Stomach (tissue), 4 donors: ENCODE measurements at regions not wholly inside any gene's neighbourhood (a gene's known extent, or its start where the extent isn't known, plus 50 kb on each side); places are given as distances from the start of the nearest gene placed in this dataset.

Source experiments
- CTCF ChIP-seq, 7 experiments: fragments of 450-650 bp in 4 of 7; fragments of 200-600 bp in 3 of 7; sonication (generic) in 3 of 7; IDR thresholded peaks; one replicate each; pipeline ENCODE4 v1.5.1; 2016 to 2019; ENCODE audit warnings: antibody characterized with exemption in 7 of 7, control low read depth in 2 of 7, mild to moderate bottlenecking in 1 of 7
- EP300 ChIP-seq: sonication (generic); formaldehyde crosslinking; IDR thresholded peaks from one replicate; pipeline ENCODE4 v1.6.1; 2017; ENCODE audit warnings: antibody characterized with exemption
- POLR2A ChIP-seq, 4 donors: fragments of 450-650 bp; IDR thresholded peaks; one replicate each; pipeline ENCODE4 v1.6.1; 2016; ENCODE audit warnings: antibody characterized with exemption in 4 of 4, control low read depth in 2 of 4, mild to moderate bottlenecking in 1 of 4, moderate library complexity in 1 of 4
- POLR2AphosphoS5 ChIP-seq, 3 donors: sonication (generic); formaldehyde crosslinking; IDR thresholded peaks; one replicate each; pipeline ENCODE4 v1.6.1; 2016; ENCODE audit warnings: antibody characterized with exemption in 3 of 3

DNA sequence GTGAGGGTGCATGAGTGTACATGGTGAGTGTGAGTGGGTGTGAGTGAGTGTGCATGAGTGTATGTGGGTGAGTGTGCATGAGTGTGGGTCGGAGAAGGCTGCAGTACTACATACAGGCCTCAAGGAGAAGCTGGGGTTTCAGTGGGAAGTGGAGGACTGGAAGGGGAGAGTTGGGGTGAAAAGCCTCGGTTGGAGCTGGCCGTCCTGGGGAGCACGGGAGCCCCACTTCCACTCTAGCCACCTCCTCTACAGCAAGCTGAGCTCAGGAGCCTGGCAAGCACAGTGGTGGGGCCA, 68.7 kb upstream of the HPCAL1 start:
- no peak for TF ChIP-seq CTCF (IDR thresholded peaks at IDR 0.05)
- TF ChIP-seq POLR2A (IDR thresholded peaks at IDR 0.05), result no peak
- no peak for TF ChIP-seq POLR2AphosphoS5 (IDR thresholded peaks at IDR 0.05)
- no peak for TF ChIP-seq EP300
